GM20000 (cell line): ENCODE measurements at regions not wholly inside any gene's neighbourhood (a gene's known extent, or its start where the extent isn't known, plus 50 kb on each side); places are given as distances from the start of the nearest gene placed in this dataset.

Source experiments
- DNase-seq: peaks from one replicate; pipeline ENCODE4 v3.0.0; 2012; ENCODE audit warnings: low spot score
- CTCF ChIP-seq: IDR thresholded peaks from 2 replicates; pipeline ENCODE4 v1.5.1; 2012; ENCODE audit warnings: mild to moderate bottlenecking, control low read depth; ENCODE audit errors: extremely low read depth, missing control alignments

DNA sequence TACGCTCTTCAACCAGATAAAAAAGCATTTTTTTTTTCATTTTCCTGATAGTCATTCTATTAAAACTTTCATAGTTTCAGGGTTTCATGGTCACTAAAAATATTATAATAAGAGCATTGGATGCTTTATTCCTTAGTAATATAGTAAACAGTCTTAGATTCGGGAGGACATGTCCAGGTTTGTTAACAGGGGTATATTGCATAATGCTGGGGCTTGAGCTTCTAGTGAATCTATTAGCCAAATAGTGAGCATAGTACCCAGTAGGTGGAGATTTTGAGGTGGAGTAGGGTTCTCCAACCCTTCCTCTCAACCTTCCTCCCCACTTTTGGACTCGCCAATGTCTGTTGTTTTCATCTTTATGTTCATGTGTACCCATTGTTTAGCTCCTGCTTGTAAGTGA is 277.4 kb upstream of the RGS6 start:
- no peak for DNase-seq
- no peak for TF ChIP-seq CTCF

DNA sequence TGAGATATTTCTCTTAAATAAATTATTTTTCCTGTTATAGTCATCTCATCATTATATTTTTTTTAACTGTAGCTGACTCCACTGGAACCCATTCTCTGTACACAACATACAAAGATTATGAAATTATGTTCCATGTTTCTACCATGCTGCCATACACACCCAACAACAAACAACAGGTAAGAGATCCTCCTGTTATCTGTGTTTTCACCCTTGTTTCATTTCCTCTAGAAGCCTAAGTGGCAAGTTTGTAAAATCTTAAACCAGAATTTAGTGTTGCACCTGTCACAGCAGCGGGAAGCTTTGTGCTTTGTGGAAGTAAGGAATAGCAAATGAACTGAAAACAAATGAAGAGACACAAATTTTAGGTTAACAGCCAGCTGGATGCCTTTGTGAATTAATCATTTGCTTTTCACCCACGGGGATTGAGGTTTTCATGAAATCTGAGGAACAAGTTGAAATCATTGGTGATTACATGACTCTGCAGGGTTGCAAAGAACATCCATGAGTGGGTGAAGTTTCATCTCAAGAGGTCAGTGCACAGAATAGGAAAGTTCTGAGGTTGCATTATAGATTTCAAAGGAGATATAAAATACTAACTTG is 273.9 kb upstream of the RGS6 start:
- DNase-seq: no peak
- no peak for TF ChIP-seq CTCF

GRCh38 chr14:71659159-71659558 is 273.1 kb upstream of the RGS6 start:
- DNase-seq: no peak
- no peak for TF ChIP-seq CTCF

- TF ChIP-seq CTCF: no peak
Observed at GRCh38 chr14:71661441-71661840, 270.8 kb upstream of the RGS6 start.

DNA sequence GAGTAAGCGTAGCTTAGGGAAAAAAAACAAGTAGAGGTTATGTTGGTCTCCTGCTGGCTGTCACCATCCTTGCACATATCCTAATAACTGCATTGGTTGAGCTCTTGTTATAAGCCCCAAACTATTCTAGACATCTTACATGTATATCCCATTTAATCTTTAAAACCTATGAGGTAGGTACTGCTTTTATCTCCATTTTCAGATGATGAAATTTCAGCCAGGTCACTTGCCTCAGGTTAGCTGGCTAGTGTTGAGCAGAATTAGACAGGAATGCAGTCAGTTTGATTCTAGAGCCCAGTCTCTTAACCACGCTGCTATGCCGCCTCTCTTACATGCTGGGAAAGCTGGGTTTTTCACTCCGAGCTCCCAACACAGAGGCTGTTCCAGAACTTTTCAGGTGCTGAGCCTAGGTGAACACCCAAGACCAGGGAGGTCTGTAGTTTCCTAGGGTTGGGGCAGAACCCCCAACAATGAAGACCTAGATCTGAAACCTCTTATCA is 269.9 kb upstream of the RGS6 start:
- no peak for TF ChIP-seq CTCF
- no peak for DNase-seq

More at GRCh38 chr14:71661441-71661840, 270.8 kb upstream of the RGS6 start:
- no peak for DNase-seq

- TF ChIP-seq CTCF: no peak
- DNase-seq: no peak
Observed at GRCh38 chr14:71665157-71665556, 267.1 kb upstream of the RGS6 start.

DNA sequence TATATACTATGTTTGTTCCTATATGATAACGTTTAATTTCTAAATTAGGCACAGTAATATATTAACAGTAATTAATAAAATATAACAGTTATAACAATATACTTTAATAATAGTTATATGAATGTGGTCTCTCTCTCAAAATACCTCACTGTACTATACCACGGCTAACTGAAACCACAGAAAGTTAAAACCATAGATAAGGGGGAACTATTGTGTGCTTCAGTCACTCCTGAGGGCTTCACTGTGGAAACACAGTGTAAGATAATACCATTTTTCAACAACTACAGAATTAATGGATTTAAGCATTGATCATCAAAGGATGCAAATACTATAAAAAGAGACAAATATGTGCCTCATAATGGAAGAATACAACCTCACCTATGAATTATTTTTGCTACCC is 266.4 kb upstream of the RGS6 start:
- TF ChIP-seq CTCF: no peak
- no peak for DNase-seq
